BLaER1 (cell line): ENCODE measurements at regions not wholly inside any gene's neighbourhood (a gene's known extent, or its start where the extent isn't known, plus 50 kb on each side); places are given as distances from the start of the nearest gene placed in this dataset.
"Not testable (repeated sequence)": the region's sequence is repeated elsewhere in the genome, so short reads cannot be mapped to it uniquely, and the experiment has no call there.

Experiments
- H3K27ac ChIP-seq: shearing (Covaris generic); formaldehyde crosslinking; 2 replicates; pipeline ENCODE4 v1.8.1; 2022
- H3K27me3 ChIP-seq: shearing (Covaris generic); formaldehyde crosslinking; 2 replicates; pipeline ENCODE4 v1.8.1; 2022
- H3K36me3 ChIP-seq: shearing (Covaris generic); formaldehyde crosslinking; 2 replicates; pipeline ENCODE4 v1.8.1; 2022
- H3K4me1 ChIP-seq: shearing (Covaris generic); formaldehyde crosslinking; 2 replicates; pipeline ENCODE4 v1.8.1; 2022
- H3K4me2 ChIP-seq: shearing (Covaris generic); formaldehyde crosslinking; 2 replicates; pipeline ENCODE4 v1.8.1; 2022
- H3K4me3 ChIP-seq: shearing (Covaris generic); formaldehyde crosslinking; 2 replicates; pipeline ENCODE4 v1.8.1; 2022
- H3K9ac ChIP-seq: shearing (Covaris generic); formaldehyde crosslinking; 2 replicates; pipeline ENCODE4 v1.8.1; 2022
- H3K9me3 ChIP-seq: shearing (Covaris generic); formaldehyde crosslinking; 2 replicates; pipeline ENCODE4 v1.8.1; 2022
- H4K20me1 ChIP-seq: shearing (Covaris generic); formaldehyde crosslinking; 2 replicates; pipeline ENCODE4 v1.8.1; 2022
- Cebpa-rat ChIP-seq: shearing (Covaris generic); IDR thresholded peaks from 2 replicates; pipeline ENCODE4 v1.8.1; 2022

DNA sequence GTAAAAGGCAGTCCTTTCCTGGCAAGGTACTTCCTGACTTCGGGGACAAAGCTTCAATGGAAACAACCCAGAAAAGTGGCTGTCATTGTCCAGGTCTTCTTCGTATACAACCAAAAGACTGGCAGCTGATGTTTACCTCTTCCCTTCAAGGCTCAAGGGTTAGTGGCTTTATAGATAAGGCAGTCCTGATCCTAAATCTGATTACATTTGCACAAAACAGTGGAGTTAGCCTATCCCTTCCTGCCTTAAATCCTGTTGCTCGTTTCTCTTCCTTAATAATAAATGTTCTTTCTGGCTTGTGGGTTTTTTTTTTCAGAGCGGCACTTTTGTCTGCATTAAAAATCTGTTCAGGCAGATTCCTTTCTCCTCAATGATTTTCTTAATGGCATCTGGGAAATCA is 169.3 kb upstream of the KCTD3 start:
- H3K36me3 ChIP-seq = no peaks in the 10 kb centered on the region
- H4K20me1 ChIP-seq = no peaks in the 10 kb centered on the region
- no peak overlapping the region for H3K4me2 ChIP-seq
- H3K4me3 ChIP-seq = no peak overlapping the region
- H3K9me3 ChIP-seq = peaks cover 16% of the 10 kb centered on the region
- no peaks in the 10 kb centered on the region for H3K4me1 ChIP-seq
- H3K27me3 ChIP-seq = no peaks in the 10 kb centered on the region
- TF ChIP-seq Cebpa-rat = no peak
- H3K27ac ChIP-seq = no peak overlapping the region
- no peak overlapping the region for H3K9ac ChIP-seq

DNA sequence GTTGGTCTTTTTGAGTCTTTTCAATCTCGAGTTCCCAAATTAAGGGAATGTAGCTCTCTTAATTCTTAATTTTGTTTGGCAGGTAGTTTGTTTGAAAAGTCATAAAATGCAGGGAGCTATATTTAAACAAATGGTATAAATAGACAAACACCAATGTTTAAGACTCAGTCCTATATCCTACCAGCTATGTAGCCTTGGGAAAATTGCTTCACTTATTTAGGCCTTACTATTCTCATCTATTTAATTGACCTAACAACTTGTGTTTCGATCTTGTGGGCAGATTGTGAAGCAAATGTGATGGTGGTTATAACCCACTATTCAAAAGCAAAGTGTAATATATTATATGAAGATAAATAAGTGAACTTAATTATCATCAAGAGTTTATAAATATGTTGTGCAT is 167.3 kb upstream of the KCTD3 start:
- no peak for TF ChIP-seq Cebpa-rat
- Histone ChIP-seq H3K4me2 (no peak overlapping the region), H3K9ac (no peak overlapping the region), H3K9me3 (peaks cover 5% of the 10 kb centered on the region), H3K4me1 (no peaks in the 10 kb centered on the region), H3K4me3 (no peak overlapping the region), H3K36me3 (no peaks in the 10 kb centered on the region), H4K20me1 (no peaks in the 10 kb centered on the region), H3K27ac (no peak overlapping the region), H3K27me3 (no peaks in the 10 kb centered on the region)

DNA sequence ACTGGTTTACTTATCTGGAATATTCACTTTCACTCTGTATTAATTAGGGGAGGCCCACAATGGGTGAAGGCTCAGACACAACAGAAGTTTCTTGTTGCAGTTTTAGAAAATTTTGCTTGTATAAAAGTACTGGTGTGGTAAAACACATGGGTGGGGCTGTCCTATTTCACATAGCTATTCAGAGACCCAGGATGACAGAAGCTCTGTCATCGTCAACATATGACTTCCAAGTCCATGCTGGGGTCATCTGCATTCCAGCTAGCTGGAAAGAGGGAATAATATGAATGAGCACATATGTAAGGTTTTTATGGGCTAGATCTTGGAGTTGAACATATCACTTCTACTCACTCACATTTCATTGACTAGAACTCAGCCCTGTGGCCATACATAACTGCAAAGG is 166.4 kb upstream of the KCTD3 start:
- H3K4me2 ChIP-seq = no peak overlapping the region
- H3K27me3 ChIP-seq = no peaks in the 10 kb centered on the region
- H3K9ac ChIP-seq = no peak overlapping the region
- TF ChIP-seq Cebpa-rat = no peak
- no peaks in the 10 kb centered on the region for H4K20me1 ChIP-seq
- H3K4me3 ChIP-seq = no peak overlapping the region
- no peaks in the 10 kb centered on the region for H3K4me1 ChIP-seq
- H3K27ac ChIP-seq = no peak overlapping the region
- H3K9me3 ChIP-seq = no peaks in the 10 kb centered on the region
- no peaks in the 10 kb centered on the region for H3K36me3 ChIP-seq

DNA sequence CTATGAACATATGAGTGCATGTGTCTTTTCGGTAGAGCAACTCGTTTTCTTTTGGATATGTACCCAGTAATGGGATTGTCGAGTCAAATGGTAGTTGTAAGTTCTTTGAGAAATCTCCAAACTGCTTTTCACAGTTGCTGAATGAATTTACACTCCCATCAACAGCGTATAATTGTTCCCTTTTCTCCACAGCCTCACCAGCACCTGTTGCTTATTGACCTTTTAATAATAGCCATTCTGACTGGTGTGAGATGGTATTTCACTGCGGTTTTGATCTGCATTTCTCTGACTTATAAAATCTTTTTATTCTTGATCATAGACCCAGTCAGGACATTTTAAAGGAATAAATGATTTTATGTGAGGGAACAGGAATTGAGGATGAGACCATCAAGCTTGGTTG is 165.0 kb upstream of the KCTD3 start:
- H3K4me2 ChIP-seq = no peak overlapping the region
- no peaks in the 10 kb centered on the region for H3K4me1 ChIP-seq
- no peak overlapping the region for H3K27ac ChIP-seq
- H3K4me3 ChIP-seq = no peak overlapping the region
- H3K27me3 ChIP-seq = no peaks in the 10 kb centered on the region
- no peaks in the 10 kb centered on the region for H4K20me1 ChIP-seq
- no peak for TF ChIP-seq Cebpa-rat
- no peak overlapping the region for H3K9ac ChIP-seq
- H3K36me3 ChIP-seq = no peaks in the 10 kb centered on the region
- H3K9me3 ChIP-seq = no peaks in the 10 kb centered on the region

DNA sequence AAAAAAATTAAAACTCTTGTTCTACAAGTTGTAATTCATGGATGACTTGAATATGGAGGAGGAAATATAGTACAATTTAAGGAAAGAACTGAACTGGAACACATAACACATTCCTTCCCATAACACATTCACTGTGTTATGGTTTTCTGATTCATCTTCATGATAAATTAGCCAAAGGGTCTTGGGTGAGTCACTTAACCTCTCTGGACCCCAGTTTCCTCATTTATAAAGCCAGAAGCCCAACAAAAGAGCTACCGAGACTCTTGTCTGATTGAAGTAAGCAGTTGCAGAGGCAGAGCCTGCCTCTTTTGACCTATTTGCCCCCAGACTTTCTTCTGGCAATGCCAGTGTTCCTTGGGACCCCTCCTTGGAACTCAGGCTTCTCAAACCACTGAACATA is 161.9 kb upstream of the KCTD3 start:
- H3K27me3 ChIP-seq = no peaks in the 10 kb centered on the region
- no peaks in the 10 kb centered on the region for H3K9me3 ChIP-seq
- no peak overlapping the region for H3K27ac ChIP-seq
- no peaks in the 10 kb centered on the region for H3K4me1 ChIP-seq
- no peak for TF ChIP-seq Cebpa-rat
- H4K20me1 ChIP-seq = no peaks in the 10 kb centered on the region
- H3K36me3 ChIP-seq = no peaks in the 10 kb centered on the region
- H3K4me3 ChIP-seq = no peak overlapping the region
- no peak overlapping the region for H3K9ac ChIP-seq
- H3K4me2 ChIP-seq = no peak overlapping the region

DNA sequence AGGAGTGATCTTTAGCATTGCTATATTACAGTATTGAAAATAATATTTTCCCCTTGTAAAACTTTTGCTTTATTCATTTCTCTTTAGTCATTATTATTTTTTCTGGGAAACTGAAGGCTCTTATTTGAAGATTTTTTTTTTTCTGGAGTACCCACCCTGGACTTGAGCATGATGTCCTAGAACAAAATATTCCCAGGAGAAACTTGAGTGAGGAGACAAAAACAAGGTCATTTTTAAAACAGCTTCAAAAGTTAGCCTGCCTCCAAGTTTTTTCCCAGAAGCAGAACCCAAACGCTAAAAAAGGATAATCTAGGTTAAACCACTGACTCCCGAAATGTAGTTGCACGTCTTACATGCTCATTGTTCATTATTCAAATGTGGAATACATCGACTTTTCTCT is 160.2 kb upstream of the KCTD3 start:
- no peak for TF ChIP-seq Cebpa-rat
- Histone ChIP-seq H3K27me3 (no peaks in the 10 kb centered on the region), H3K4me3 (no peak overlapping the region), H3K27ac (no peak overlapping the region), H3K36me3 (no peaks in the 10 kb centered on the region), H3K4me1 (no peaks in the 10 kb centered on the region), H3K4me2 (no peak overlapping the region), H3K9ac (no peak overlapping the region), H3K9me3 (no peaks in the 10 kb centered on the region), H4K20me1 (no peaks in the 10 kb centered on the region)

DNA sequence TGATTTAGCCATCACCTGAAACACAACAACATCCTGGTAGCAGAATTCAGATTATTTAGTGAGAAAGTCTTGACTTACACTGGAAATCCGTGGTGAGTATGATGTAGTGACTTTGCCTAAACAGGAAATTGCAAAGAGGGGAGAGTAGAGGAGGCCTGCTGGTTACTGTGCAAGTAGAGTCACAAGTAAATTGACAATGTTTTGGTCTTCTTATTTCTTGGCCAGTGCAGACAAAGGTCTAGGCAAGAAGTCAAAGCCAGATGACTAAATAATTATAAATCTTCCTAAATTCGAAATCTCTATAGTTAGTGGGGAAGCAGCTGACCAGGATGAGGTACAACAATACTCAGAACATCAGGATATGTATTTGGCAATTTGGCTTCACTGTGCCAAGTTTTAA is 159.5 kb upstream of the KCTD3 start:
- Histone ChIP-seq H4K20me1 (no peaks in the 10 kb centered on the region), H3K27me3 (no peaks in the 10 kb centered on the region), H3K9ac (no peak overlapping the region), H3K36me3 (no peaks in the 10 kb centered on the region), H3K9me3 (no peaks in the 10 kb centered on the region), H3K4me2 (no peak overlapping the region), H3K4me3 (no peak overlapping the region), H3K27ac (no peak overlapping the region), H3K4me1 (no peaks in the 10 kb centered on the region)
- TF ChIP-seq Cebpa-rat = no peak

DNA sequence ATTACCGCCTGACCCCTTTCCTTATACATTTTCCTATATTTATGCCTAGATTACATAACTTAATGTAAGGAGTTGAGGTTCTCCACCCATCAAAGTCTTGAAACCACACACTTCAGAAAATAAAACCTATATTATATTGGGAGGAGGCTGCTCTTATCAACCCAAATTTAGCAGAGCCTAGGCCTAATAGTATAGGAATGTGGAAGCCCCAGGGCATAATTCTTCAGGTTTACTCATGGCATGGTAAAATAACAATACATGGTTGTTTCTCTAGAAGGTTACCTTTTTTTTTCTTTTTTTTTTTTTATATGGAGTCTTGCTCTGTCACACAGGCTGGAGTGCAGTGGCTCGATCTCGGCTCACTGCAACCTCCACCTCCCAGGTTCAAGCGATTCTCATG is 157.6 kb upstream of the KCTD3 start:
- not testable (repeated sequence) for H3K4me2 ChIP-seq, H3K4me1 ChIP-seq, H3K27me3 ChIP-seq, H3K27ac ChIP-seq, H3K9me3 ChIP-seq, H3K4me3 ChIP-seq, H3K36me3 ChIP-seq, H4K20me1 ChIP-seq, H3K9ac ChIP-seq

DNA sequence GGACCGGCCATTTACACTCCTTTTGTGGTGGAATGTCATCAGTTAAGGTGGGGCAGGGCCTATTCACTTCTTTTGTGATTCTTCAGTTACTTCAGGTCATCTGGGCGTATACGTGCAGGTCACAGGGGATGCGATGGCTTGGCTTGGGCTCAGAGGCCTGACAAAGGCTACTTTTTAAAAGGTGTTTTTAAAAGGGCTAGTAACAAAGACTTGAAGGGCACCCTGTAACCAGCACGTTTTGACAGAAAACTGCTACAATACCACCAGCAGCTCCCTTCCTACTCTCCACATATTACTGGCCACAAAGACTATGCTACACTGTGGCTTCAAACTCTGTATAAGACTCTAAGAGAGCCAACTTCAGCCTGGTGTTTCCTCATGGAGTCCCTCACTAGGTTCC is 151.6 kb upstream of the KCTD3 start:
- H3K27ac ChIP-seq = not testable (repeated sequence)

DNA sequence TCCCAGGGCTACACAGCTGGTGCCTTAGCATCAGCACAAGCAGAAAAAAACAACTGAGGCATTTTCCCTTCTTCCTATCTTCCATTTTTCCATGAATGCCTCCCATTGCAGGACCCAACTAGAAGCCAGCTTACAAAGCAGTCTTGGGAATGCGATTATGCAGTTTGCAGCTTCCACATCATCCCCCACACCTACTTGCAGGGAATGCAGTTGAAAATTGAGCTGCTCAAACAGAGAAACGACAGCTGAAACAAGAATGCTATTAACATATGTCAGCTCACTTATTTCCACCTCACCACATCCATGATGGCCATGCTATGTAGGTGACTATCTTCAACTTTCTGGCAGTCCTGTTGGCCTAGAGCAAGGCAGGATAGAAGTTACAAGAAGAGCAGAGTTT is 150.6 kb upstream of the KCTD3 start:
- Histone ChIP-seq H3K36me3 (no peaks in the 10 kb centered on the region), H3K4me1 (no peaks in the 10 kb centered on the region), H3K27me3 (no peaks in the 10 kb centered on the region), H3K9ac (no peak overlapping the region), H3K4me3 (no peak overlapping the region), H3K4me2 (no peak overlapping the region), H3K27ac (no peak overlapping the region), H4K20me1 (no peaks in the 10 kb centered on the region), H3K9me3 (no peaks in the 10 kb centered on the region)
- TF ChIP-seq Cebpa-rat = no peak

More for the DNA sequence above, 151.6 kb upstream of the KCTD3 start:
- not testable (repeated sequence) for H3K4me1 ChIP-seq, H3K9ac ChIP-seq, H3K9me3 ChIP-seq, H3K27me3 ChIP-seq, H3K36me3 ChIP-seq, H3K4me3 ChIP-seq, H4K20me1 ChIP-seq, H3K4me2 ChIP-seq

DNA sequence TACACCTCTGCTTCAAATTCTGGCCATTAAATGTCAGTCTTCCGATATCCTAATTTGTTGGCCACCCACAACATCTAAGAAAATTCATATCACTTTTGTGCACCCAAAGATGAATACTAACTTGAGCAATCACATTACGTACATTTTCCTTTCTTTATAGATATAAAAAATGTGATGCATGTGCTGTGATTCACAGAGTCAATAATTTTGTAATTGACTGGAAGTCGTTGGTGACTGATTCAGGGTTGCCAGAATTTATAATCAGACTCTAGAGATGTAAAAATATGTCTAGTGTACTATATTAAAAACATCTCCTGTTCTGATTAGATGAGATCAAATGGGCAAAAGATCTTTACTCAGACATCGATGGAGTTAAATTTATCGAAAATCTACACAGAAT is 150.0 kb upstream of the KCTD3 start:
- Histone ChIP-seq H4K20me1 (no peaks in the 10 kb centered on the region), H3K4me3 (no peak overlapping the region), H3K4me2 (no peak overlapping the region), H3K4me1 (no peaks in the 10 kb centered on the region), H3K9ac (no peak overlapping the region), H3K9me3 (no peaks in the 10 kb centered on the region), H3K36me3 (no peaks in the 10 kb centered on the region), H3K27me3 (no peaks in the 10 kb centered on the region), H3K27ac (no peak overlapping the region)
- no peak for TF ChIP-seq Cebpa-rat
